ENCODE measurements at regions not wholly inside any gene's neighbourhood (a gene's known extent, or its start where the extent isn't known, plus 50 kb on each side); places are given as distances from the start of the nearest gene placed in this dataset.

- intact Hi-C loops (cut with DNase I): no loop called here
Measured at GRCh38 chr2:11997142-11997541, 250.7 kb downstream of the LPIN1 start.

GRCh38 chr2:11998218-11998617 lies 251.8 kb downstream of the LPIN1 start:
- Histone ChIP-seq H3K4me1 (peaks cover 0 to 6% (median 4%) of the 10 kb centered on the region in 4 donors), H3K4me3 (no peak overlapping the region), H3K27me3 (no peaks in the 10 kb centered on the region), H3K9me3 (peaks cover 0 to 3% (median 0%) of the 10 kb centered on the region in 4 donors), H3K27ac (no peak overlapping the region), H3K36me3 (no peaks in the 10 kb centered on the region)
- no peak for TF ChIP-seq POLR2AphosphoS5 (IDR thresholded peaks at IDR 0.05)
- TF ChIP-seq EP300 (IDR thresholded peaks at IDR 0.05): no peak
- no peak for DNase-seq
- WGBS, 2 donors: 52 to 63% methylated on average over 2 of the region's 2 CpGs
- intact Hi-C loops (cut with DNase I): no loop called here

More at GRCh38 chr2:11997142-11997541, 250.7 kb downstream of the LPIN1 start:
- TF ChIP-seq POLR2A (IDR thresholded peaks at IDR 0.05): no peak
- no peak for TF ChIP-seq EP300 (IDR thresholded peaks at IDR 0.05)
- TF ChIP-seq POLR2AphosphoS5 (IDR thresholded peaks at IDR 0.05): no peak
- TF ChIP-seq, protein P1, sequence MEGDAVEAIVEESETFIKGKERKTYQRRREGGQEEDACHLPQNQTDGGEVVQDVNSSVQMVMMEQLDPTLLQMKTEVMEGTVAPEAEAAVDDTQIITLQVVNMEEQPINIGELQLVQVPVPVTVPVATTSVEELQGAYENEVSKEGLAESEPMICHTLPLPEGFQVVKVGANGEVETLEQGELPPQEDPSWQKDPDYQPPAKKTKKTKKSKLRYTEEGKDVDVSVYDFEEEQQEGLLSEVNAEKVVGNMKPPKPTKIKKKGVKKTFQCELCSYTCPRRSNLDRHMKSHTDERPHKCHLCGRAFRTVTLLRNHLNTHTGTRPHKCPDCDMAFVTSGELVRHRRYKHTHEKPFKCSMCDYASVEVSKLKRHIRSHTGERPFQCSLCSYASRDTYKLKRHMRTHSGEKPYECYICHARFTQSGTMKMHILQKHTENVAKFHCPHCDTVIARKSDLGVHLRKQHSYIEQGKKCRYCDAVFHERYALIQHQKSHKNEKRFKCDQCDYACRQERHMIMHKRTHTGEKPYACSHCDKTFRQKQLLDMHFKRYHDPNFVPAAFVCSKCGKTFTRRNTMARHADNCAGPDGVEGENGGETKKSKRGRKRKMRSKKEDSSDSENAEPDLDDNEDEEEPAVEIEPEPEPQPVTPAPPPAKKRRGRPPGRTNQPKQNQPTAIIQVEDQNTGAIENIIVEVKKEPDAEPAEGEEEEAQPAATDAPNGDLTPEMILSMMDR (IDR thresholded peaks at IDR 0.05): no peak
- Histone ChIP-seq H3K4me3 (no peak overlapping the region), H3K9me3 (peaks cover 0 to 3% (median 0%) of the 10 kb centered on the region in 4 donors), H3K4me1 (peaks cover 0 to 6% (median 4%) of the 10 kb centered on the region in 4 donors), H3K27ac (no peak overlapping the region), H3K36me3 (no peaks in the 10 kb centered on the region), H3K27me3 (no peaks in the 10 kb centered on the region)
- DNase-seq: no peak

DNA sequence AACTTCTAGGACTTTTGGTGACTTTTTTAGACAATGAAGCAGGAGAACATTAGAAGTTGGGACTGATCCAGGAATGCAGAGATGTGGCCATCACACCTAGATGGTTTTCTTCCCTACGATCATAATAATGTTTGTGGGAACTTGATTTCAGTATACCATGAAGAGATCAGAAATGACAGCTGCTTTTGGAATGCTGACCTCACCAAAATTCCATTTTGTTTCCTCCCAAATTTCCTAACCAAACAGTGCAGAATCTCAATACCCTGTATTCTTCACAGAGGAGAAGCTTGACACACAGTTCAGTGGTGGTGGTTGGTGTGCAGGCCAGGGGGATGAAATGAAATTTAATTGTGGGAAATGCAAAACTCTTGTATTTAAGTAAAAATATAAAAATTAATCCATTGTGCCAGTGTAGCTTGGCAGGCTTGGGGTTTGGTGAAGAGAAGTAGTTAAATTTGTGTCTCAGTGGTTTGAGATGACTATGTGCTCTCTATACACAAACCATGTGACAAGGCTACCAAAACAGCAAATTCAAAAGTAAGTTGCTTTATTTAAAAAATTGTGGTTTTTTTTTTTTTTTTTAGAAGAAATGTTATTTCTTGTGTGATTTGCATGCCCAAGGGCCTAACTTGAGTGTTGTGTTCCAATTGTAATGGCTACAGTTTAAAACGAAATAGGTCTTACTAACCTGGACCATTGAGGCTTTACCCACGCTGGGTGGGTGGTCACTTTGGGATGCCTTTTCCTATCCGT lies 252.4 kb downstream of the LPIN1 start:
- Histone ChIP-seq H3K27ac (no peak overlapping the region), H3K9me3 (peaks cover 0 to 3% (median 0%) of the 10 kb centered on the region in 4 donors), H3K4me3 (no peak overlapping the region), H3K36me3 (no peaks in the 10 kb centered on the region), H3K27me3 (no peaks in the 10 kb centered on the region), H3K4me1 (peaks cover 0 to 6% (median 4%) of the 10 kb centered on the region in 4 donors)
- no peak for DNase-seq
- no peak for TF ChIP-seq POLR2AphosphoS5 (IDR thresholded peaks at IDR 0.05)
- TF ChIP-seq, protein P1 (IDR thresholded peaks at IDR 0.05): no peak
- 83 to 84% methylated on average over 4 of the region's 4 CpGs for WGBS, 2 donors
- intact Hi-C loops (cut with DNase I): no loop called here

GRCh38 chr2:12001621-12002020 lies 255.2 kb downstream of the LPIN1 start:
- intact Hi-C loops (cut with DNase I): no loop called here
- H3K9me3 ChIP-seq: no peaks in the 10 kb centered on the region
- no peak for DNase-seq
- no peak overlapping the region for H3K27ac ChIP-seq
- TF ChIP-seq POLR2A (IDR thresholded peaks at IDR 0.05) (no peak), EP300 (IDR thresholded peaks at IDR 0.05) (no peak), POLR2AphosphoS5 (IDR thresholded peaks at IDR 0.05) (no peak)
- TF ChIP-seq, protein P1 (IDR thresholded peaks at IDR 0.05): no peak
- no peaks in the 10 kb centered on the region for H3K36me3 ChIP-seq
- no peaks in the 10 kb centered on the region for H3K27me3 ChIP-seq
- 93 to 95% methylated on average over 1 of the region's 1 CpG for WGBS, 2 donors
- H3K4me1 ChIP-seq: peaks cover 0 to 10% (median 8%) of the 10 kb centered on the region in 4 donors
- H3K4me3 ChIP-seq: no peak overlapping the region

DNA sequence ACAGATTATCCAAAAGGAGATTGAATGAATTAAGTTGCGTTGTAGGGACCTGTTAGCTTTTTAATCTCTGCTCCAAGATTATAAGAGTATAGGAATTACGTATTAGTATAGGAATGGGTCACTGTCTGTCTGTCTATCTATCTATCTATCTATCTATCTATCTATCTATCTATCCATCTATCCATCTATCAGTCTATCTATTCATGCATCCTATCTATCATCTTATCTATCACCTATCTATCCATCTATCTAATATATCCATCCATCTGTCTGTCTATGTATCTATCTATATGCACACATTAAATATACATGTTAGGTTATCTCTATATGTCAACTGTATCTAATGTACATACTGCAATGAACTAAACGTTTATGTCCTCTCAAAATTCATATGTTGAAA lies 255.8 kb downstream of the LPIN1 start:
- no peak for TF ChIP-seq POLR2A (IDR thresholded peaks at IDR 0.05)
- TF ChIP-seq POLR2AphosphoS5 (IDR thresholded peaks at IDR 0.05): no peak
- peaks cover 0 to 12% (median 8%) of the 10 kb centered on the region in 4 donors for H3K4me1 ChIP-seq
- no peaks in the 10 kb centered on the region for H3K36me3 ChIP-seq
- H3K27ac ChIP-seq: no peak overlapping the region
- H3K9me3 ChIP-seq: no peaks in the 10 kb centered on the region
- intact Hi-C loops (cut with DNase I): no loop called here
- no peak overlapping the region for H3K4me3 ChIP-seq
- DNase-seq: no peak
- no peaks in the 10 kb centered on the region for H3K27me3 ChIP-seq
- WGBS, 2 donors: 63 to 66% methylated on average over 3 of the region's 3 CpGs

GRCh38 chr2:12004713-12005112 lies 258.3 kb downstream of the LPIN1 start:
- no peaks in the 10 kb centered on the region for H3K9me3 ChIP-seq
- WGBS, 2 donors: 95 to 96% methylated on average over 6 of the region's 6 CpGs
- no peak for DNase-seq
- intact Hi-C loops (cut with DNase I): no loop called here
- TF ChIP-seq POLR2A (IDR thresholded peaks at IDR 0.05) (no peak), POLR2AphosphoS5 (IDR thresholded peaks at IDR 0.05) (no peak), EP300 (IDR thresholded peaks at IDR 0.05) (no peak)
- TF ChIP-seq, protein P1 (IDR thresholded peaks at IDR 0.05): no peak
- H3K27ac ChIP-seq: no peak overlapping the region
- peaks cover 0 to 8% (median 2%) of the 10 kb centered on the region in 4 donors for H3K4me1 ChIP-seq
- no peaks in the 10 kb centered on the region for H3K36me3 ChIP-seq
- H3K4me3 ChIP-seq: no peak overlapping the region
- no peaks in the 10 kb centered on the region for H3K27me3 ChIP-seq
